ENCODE measurements at regions not wholly inside any gene's neighbourhood (a gene's known extent, or its start where the extent isn't known, plus 50 kb on each side); places are given as distances from the start of the nearest gene placed in this dataset.
"Not testable (repeated sequence)": the region's sequence is repeated elsewhere in the genome, so short reads cannot be mapped to it uniquely, and the experiment has no call there.

GRCh38 chr1:182166321-182166720 lies 104.8 kb upstream of the ZNF648 start:
- no peak for DNase-seq (ENCODE audit: low spot score)

DNA sequence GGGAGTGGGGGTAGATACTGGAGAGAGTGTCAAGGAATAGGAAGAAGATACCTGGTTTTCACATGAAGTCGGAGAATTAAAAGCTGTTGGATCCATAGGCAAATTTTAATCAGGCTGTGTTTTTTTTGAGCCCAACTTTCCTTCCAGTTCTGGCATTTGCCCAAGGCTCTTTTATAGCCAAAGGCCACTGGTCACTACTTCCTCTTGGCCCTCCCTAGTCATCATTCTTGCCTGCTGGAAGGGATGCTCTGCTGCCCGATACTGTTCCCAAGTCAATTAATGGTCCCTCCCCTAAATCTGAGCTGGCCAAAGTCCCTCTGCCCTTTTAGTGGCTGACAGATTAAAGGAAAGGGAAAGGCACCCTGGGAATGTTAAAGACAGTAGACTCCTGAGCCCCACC lies 102.8 kb upstream of the ZNF648 start:
- no peak for DNase-seq (ENCODE audit: low spot score)

- DNase-seq (ENCODE audit: low spot score) = no peak
Measured at GRCh38 chr1:182163821-182164223, 102.3 kb upstream of the ZNF648 start.

DNA sequence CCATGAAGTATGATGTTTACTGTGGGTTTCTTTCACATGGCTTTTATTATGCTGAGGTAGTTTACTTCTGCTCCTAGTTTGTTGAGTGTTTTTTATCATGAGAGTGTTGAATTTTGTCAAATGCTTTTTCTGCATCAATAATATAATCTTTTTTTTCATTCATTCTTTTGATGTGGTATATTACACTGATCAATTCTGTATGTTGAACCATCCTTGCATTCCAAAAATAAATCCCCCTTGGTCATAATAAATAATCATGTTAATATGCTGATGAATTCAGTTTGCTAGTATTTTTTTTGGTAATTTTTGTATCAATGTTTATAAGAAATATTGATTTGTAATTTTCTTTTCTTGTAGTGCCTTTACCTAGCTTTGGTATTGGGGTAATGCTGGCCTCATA lies 97.9 kb upstream of the ZNF648 start:
- DNase-seq (ENCODE audit: low spot score) = no peak

GRCh38 chr1:182157187-182157586 lies 95.7 kb upstream of the ZNF648 start:
- no peak for DNase-seq (ENCODE audit: low spot score)

DNA sequence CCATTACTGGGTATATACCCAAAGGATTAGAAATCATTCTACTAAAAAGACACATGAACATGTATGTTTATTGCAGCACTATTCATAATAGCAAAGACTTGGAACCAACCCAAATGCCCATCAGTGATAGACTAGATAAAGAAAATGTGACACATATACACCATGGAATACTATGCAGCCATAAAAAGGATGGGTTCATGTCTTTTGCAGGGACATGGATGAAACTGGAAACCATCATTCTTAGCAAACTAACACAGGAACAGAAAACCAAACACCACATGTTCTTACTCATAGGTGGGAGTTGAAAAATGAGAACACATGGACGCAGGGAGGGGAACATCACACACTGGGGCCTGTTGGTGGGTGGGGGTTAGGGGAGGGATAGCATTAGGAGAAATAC lies 92.9 kb upstream of the ZNF648 start:
- DNase-seq (ENCODE audit: low spot score) = not testable (repeated sequence)

DNA sequence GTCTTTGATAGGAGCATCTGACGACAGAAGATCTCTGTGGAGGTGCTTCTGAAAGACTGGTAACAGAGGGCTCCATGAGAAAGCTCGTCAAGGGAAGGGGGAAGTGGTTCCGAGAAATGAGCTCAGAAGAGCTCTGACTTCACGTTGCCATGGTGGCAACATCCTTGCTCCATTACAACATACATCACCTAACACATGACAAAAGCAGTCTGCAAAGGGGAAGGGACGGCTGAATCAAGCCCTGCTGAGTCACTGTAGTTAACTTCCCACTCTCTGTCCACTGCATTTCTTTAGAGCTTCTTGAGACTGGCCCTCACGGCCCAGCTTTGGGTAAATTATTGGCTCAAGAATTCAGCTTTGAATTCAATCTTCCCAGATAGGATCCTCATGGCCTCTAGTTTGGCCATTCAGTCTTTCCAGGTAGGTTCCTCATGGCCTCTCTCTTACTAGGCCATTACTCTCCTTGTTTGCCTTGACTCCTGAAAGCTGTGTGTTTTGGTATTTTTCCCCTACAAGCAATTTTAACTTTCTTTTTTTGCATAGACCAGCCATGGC lies 88.0 kb upstream of the ZNF648 start:
- DNase-seq (ENCODE audit: low spot score) = peak; percentile 4

DNA sequence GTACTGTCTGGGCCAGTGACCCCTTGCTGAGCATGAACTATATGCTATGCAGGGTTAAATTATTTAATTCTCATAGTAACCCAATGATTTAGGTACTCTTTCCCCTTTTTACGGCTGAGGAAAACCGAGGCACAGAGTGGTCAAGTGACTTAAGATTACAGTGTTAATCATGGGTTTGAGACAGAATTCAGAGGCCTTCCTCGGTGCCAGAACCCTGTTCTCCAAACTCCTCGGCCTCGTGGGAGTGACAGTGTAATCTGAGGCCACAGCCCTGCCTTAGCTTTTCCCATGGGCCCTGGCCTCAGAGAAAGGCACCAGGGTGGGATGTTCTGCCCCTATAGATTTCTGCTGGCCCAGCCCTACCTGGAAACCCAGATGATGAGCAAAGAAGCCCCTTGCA lies 86.4 kb upstream of the ZNF648 start:
- no peak for DNase-seq (ENCODE audit: low spot score)

DNA sequence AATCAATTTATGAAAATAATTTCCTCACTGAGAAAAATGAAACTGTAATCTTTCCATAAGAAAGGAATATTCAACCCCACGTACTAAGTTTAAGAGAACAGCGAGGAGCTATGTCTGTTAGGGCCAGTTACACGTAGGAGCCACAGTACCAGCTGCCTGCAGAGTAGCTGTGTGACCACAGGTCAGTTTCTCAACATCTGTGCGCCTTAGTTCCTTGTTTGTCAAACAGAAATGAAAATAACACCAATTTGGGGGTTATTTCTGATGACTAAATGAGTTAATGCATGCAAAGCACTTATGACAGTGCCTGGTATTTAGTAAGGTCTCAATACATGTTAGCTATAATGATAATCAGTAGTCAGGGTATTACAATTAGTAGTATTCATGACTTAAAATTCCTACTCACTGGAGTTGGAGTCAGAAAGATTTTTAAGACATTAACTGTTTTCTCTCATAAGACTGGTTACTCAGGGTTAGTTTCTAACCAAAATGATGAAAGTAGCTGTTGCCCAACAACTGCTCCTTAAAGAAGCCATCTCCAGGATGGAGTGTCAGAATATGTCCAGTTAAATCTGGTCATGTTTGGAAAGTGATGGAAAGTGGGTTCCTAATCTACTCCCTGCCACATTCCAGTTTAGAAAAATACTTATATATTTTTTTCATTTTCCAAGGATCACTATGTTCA lies 85.8 kb upstream of the ZNF648 start:
- no peak for DNase-seq (ENCODE audit: low spot score)

DNA sequence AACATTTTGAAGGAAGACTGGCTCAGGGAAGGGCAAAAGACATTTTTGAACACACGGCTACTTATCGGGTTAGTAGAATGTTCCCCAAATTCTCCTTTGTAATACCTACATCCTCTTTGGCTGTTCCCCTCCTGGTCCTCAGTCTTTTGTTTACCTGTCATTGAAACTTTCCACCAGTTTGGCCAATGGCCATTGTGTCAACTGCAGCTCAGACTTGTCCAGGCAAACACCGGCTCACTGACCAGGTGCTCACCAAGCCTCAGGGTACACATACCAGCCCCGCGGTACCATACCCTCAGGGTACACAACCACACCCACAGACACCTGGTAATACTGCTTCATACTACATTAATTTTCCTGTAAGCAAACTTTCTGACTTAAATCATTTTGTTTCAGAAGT lies 84.8 kb upstream of the ZNF648 start:
- DNase-seq (ENCODE audit: low spot score) = no peak

DNA sequence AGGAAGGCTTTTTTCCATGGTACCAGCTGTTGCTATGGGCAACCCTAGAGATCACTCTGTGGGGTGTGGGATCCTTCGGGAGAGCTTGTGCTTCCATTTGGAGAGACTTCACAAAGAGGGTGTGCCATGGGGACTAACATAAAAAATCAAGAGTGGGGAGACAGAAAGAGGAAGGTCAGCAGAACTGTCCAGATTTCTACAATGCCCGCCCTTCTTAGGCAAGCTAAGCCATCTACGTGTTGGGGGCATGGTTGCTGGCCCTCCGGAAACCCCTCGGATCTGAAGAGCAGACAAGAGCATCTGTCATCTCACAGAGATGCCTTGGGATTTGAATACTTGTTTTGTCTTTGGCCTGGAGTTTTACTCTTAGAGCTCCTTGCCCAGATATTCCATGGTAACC lies 83.9 kb upstream of the ZNF648 start:
- DNase-seq (ENCODE audit: low spot score) = no peak

DNA sequence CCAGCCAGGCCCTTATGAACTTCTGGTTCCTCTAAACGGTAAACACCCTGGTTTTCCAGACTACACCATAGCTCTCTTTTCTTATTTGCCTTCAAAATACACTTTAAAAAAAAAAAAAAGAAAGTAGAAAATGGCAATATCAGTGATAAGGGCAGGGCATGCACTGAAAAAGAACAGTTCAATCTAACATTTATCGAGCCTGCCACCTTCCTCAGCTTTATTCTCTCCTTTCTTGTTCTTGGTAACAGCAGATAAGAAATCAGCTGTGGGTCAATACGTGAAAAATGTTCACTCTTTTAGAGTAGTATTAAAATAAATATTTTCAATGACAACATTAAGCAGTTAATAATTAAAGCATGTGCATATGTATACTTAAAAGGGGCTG lies 83.1 kb upstream of the ZNF648 start:
- no peak for DNase-seq (ENCODE audit: low spot score)

- DNase-seq (ENCODE audit: low spot score) = no peak
Measured at GRCh38 chr1:182143825-182144645, 82.5 kb upstream of the ZNF648 start.

DNA sequence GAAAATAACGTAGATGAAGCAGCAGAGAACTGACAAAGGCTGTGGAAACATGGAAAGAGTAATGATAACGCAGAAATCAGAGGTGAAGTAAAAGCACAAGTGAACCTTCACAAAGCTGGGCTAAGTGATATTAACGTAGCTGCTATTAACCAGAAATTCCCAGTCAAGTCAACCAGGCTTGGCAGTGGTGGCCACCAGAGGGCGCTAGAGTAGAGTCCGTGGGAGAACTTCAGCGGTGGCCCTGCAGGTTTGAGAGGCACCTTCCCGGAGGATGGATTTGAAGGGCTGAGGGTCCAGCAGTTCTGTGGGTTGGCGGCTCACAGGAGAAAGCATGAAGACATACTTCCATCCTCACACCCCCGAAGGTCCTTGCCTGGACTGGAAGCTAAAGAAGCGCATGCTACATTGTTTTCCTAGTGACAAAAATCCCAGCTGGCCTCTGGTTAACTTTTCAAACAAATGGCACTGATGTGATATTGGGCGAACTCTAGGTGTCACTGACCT lies 81.7 kb upstream of the ZNF648 start:
- DNase-seq (ENCODE audit: low spot score) = peak; percentile 64

DNA sequence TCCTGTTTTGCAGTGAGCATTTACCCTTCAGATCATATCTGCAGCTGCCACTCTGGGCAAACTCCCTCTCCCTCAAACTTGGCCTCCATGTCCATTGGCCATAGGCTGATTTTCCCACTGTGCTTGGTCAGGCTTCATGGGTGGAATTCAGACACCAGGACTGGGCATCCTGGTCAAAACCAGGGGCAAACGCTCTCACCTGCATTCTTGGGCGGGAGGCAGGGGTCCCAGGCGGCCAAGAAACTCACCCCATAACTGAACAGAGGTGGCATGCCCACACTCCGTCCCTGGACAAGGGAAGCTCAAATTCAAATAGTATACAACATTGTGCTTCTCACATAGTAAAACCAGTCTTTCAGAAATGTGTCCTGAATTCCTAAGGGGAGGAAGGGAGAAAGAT lies 81.1 kb upstream of the ZNF648 start:
- DNase-seq (ENCODE audit: low spot score) = no peak

- DNase-seq (ENCODE audit: low spot score) = no peak
Measured at GRCh38 chr1:182141040-182141439, 79.5 kb upstream of the ZNF648 start.

GRCh38 chr1:182139496-182139895 lies 78.0 kb upstream of the ZNF648 start:
- no peak for DNase-seq (ENCODE audit: low spot score)

DNA sequence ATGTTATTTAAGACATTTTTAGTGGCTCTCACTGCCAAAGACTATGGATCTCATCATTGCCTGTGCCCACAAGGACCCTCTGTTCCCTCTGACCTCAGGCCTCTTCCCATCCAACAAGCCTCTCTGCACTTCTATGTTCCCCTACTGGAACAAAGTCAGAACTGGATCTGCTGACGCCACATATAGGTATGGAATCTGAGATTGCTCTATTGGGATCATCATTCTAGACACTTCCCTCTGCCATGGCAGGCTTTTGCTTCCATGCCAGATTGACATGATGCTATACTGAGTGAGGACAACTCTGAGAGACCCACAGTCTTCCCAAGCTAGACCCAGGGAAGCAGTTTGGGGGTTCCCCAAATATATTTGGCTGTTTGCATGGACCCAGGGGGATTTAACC lies 76.0 kb upstream of the ZNF648 start:
- no peak for DNase-seq (ENCODE audit: low spot score)

DNA sequence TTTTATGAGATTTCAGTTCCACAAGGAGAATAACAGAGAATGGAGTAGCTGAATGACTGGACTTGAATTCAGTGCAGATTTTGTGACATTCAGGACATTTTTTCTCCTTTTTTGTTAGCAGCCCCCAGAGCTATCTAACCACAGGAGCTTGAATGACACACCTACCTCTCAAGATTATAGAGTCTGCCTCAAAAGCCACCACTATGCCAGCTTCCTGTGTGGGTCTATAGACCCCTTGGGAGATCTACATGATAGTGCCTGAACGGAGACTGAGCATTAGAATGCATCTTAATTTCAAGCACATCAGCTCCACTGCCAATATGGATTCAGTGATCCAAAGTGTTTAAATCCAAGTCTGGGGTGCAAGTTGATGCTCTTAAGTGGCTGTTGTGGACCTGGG lies 74.4 kb upstream of the ZNF648 start:
- no peak for DNase-seq (ENCODE audit: low spot score)

- DNase-seq (ENCODE audit: low spot score) = no peak
Measured at GRCh38 chr1:182134257-182134656, 72.7 kb upstream of the ZNF648 start.

GRCh38 chr1:182133181-182133580 lies 71.7 kb upstream of the ZNF648 start:
- no peak for DNase-seq (ENCODE audit: low spot score)

- no peak for DNase-seq (ENCODE audit: low spot score)
Measured at GRCh38 chr1:182129398-182129797, 67.9 kb upstream of the ZNF648 start.

DNA sequence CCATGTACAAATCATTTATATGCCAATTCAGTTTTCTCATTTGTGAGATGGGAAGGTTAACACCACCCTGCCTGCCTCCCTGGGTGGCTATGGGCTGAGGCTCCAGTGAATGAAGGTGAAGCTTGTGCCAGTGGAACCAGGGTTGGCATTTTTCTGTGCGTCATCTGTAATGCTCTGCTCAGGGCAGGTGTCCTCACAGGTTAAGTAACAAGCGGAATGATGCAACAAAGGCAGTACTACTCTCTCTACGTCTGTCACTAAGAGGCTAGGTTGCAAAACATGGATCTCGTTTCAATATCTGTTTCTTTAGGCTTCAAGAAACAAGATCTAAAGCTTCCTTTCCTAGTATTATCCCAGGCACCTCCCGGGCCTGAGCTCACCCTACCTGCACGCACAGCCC lies 67.0 kb upstream of the ZNF648 start:
- no peak for DNase-seq (ENCODE audit: low spot score)
